CD4-positive, alpha-beta T cell treated with Interleukin-6 at 100 ng/mL for 8 hours (primary cell): ENCODE measurements at regions not wholly inside any gene's neighbourhood (a gene's known extent, or its start where the extent isn't known, plus 50 kb on each side); places are given as distances from the start of the nearest gene placed in this dataset.

Experiments
- DNase-seq: peaks from one replicate; pipeline ENCODE4 v3.0.0-alpha.2; 2020; ENCODE audit warnings: mixed read lengths, low spot score

GRCh38 chr6:4615891-4616290, 160.3 kb upstream of the CDYL start:
- no peak for DNase-seq

DNA sequence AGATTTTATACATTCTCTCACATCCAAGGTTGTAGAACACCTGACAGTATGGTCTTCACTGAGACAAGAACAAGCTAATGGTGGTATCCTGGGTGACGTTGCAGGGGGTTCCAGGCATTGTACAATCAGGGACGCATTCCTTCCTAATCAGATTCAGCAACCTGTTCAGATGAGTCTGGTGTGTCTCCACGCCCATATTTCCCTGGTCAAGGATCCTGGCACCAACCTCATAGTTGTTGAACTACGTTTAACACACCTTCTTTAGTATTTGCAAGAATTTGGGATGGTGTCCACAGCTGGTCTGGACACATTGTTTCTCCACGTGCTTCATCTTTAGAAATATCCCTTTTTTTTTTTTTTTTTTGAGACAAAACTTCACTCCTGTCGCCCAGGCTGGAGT, 161.0 kb upstream of the CDYL start:
- DNase-seq: no peak

- no peak for DNase-seq
Observed at GRCh38 chr6:4614637-4615036, 161.6 kb upstream of the CDYL start.

- DNase-seq: no peak
Observed at GRCh38 chr6:4613795-4614194, 162.4 kb upstream of the CDYL start.

GRCh38 chr6:4613381-4613780, 162.8 kb upstream of the CDYL start:
- no peak for DNase-seq

- DNase-seq: no peak
Observed at GRCh38 chr6:4612636-4613171, 163.5 kb upstream of the CDYL start.

DNA sequence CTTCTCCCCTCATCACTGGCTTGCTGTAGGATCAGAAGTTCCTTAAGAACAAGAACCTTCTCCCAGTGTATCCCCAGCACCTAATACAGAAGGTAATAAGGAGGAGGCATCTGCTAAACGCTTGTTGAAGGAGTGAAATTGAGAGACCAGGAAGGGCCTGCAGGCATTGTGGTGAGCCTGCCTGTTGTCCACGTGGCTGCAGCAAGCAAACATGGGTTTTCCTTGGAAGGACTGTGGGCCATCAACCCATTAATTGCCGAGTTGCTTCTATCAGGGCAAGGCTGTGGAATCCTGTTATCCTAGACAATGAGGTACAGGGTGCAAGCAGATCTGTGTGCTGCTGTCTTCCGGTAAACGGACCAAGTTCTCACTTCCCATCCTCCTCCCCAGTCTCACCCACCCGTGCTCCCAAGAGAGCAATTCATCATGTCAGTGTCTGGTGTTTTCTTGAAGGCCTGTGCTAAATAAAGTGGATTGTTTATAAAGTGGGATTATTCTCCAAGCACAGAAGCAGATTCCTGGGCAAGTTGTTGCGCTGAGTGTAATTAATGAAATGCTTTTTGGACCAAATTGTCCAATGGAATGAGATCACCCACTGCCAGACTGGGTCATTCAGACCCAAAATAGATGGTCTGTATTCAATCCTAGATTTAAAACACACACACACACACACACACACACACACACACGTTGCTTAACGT, 164.6 kb upstream of the CDYL start:
- DNase-seq: no peak

- DNase-seq: no peak
Observed at GRCh38 chr6:4610256-4610655, 165.9 kb upstream of the CDYL start.

GRCh38 chr6:4608361-4609115, 167.7 kb upstream of the CDYL start:
- no peak for DNase-seq

DNA sequence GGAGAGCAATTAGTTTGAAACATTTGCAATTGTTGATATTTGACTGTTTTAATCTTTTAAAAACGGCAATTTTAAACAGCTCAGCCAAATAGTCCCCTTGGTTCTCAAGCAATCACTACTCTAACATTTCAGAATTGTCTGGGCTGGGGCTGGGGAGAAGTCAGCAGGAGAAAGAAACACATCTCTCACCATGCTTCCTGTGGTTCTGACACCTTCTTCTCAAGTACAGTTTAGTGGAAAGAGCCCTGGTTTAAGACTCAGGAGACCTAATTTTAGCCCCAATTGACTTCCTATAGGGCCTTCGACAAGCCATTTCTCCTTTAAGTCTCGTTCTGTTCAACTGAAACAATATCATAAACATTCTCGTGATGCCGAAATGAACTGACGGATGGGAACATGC, 168.4 kb upstream of the CDYL start:
- no peak for DNase-seq

GRCh38 chr6:4606821-4607704, 169.1 kb upstream of the CDYL start:
- no peak for DNase-seq

GRCh38 chr6:4606016-4606415, 170.2 kb upstream of the CDYL start:
- no peak for DNase-seq

DNA sequence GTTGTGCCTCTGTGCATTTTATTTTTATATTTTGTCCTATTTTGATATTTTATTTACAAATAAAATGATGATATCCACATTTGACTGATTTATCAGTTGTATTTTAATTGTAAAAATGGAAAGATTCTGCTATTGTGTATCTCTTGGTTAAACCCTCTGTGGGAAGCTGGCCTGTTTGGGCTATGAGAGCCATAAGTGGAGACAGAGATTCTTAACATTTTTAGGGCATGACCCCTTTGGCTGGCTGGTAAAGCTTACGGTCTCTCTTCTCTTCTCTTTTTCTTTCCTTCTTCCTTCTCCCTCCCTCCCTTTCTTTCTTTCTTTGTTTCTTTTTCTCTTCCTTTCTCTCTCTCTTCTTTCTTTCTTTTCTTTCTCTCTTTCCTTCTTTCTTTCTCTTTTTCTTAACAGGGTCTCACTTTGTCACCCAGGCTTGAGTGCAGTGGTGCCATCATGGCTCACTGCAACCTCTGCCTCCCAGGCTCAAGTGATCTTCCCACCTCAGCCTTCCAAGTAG, 172.3 kb upstream of the CDYL start:
- DNase-seq: no peak

DNA sequence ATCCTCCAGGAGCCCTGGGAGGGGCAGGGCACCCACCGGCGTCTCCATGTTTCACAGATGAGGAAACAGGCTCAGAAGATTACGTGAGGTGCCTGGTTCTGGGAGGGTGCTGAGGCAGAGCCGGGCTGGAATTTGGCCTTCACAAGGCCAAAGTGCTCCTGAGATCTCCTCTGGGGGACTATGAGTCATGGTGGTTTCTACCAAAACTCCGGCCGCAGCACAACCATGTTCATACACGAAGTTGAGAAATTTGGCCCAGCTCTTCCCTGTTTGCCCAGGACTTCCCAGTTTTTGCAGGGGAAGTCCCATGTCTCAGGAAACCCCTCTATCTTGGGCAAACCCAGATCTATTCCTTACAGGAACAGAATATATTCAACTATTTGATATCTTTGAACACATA, 172.9 kb upstream of the CDYL start:
- no peak for DNase-seq

DNA sequence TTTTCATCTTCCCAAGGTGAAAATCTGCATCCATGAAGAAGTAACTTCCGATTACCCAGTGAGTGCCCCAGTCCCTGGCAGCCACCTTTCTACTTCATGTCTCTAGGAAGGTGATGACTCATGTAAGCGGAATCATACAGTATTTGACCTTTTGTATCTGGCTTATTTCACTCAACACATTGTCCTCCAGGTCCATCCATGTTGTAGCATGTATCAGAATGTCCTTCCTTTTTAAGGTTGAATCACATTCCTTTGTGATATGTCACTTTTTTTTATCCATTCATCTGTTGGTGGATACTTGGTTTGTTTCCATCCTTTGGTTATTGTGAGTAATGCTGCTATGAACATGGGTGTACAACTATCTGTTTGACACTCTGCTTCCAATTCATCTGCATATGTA, 176.3 kb upstream of the CDYL start:
- no peak for DNase-seq

DNA sequence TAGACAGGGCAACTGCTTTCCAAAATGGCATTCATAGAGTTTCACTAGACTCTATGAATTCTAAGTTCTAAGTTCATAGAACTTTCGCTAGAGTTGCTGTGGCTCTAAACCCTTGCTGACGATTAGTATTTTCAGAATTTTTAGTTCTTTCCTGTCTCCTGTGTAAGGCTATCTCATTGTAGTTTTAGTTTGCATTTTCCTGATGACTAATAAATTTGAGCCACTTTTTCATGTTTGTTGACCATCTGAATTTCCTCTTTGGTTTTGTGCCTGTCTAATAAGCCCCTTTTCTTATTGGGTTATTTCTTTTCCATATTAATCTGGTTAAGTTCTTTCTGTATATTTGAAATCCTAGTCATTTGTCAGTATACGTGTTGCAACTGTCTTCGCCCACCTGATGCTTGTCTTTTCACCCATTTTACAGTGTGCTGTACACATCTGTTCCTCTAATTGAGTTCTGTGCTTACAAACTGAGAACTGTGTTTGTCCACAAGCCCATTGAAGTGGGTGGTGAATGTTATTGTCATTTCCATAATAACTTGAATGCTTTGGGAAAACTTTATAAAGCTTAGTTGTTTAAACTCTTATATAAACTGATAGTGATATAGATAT, 177.7 kb upstream of the CDYL start:
- DNase-seq: no peak

GRCh38 chr6:4593951-4594350, 182.3 kb upstream of the CDYL start:
- no peak for DNase-seq

GRCh38 chr6:4592026-4592425, 184.2 kb upstream of the CDYL start:
- DNase-seq: no peak

DNA sequence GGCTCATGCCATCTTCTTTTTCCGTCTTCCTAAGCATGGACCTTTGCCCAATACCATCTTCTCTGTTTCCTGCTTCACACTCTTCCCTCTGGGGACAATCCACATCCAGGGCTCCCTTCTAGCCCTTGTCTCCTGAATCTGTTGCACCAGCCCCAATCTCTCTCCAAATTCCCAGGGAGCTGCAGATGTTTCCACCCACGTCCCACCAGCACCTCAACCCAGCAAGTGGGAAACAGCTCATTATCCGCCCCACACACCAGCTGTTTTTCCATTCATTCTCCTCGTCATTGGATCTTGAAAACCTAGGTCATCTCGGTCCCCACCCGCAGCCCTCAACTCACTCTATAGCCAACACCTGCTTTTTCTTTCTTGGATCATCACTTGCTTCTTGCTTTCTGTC, 185.0 kb upstream of the CDYL start:
- no peak for DNase-seq

DNA sequence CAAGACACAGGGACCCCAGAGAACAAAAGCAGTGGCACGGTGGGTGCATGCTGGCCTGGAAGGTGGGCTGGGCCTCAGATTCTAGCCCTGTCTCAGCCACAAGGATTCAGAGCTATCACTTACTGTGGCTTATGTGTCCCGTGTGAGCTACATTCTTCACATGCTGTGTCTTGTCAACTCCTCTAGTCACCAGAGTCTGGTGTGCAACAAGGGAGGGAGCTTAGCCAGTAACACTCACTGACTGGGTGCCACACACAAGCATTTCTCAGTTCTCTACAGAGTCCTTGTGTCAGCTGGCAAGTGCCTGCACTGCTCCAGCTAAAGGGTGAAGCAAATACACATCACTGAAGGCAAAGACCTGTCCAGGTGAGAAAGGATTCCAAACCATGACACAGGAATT, 186.9 kb upstream of the CDYL start:
- DNase-seq: no peak

GRCh38 chr6:4588581-4588980, 187.6 kb upstream of the CDYL start:
- DNase-seq: no peak

GRCh38 chr6:4588163-4588562, 188.0 kb upstream of the CDYL start:
- no peak for DNase-seq
